ACHN (cell line): ENCODE measurements at regions not wholly inside any gene's neighbourhood (a gene's known extent, or its start where the extent isn't known, plus 50 kb on each side); places are given as distances from the start of the nearest gene placed in this dataset.
A peak's percentile ranks its signal among the peaks of the same experiment; 100 is the strongest.

ENCODE experiments used
- DNase-seq: peaks from one replicate; pipeline ENCODE4 v3.0.0-alpha.2; 2015
- in situ Hi-C: cut with HindIII; loops from 2 replicates; pipeline ENCODE4 v1.10.0; 2017; ENCODE audit warnings: low sequenced_read_pairs, low pct_ligation_motif_present, low pct_unique_long_range_greater_than_20kb

DNA sequence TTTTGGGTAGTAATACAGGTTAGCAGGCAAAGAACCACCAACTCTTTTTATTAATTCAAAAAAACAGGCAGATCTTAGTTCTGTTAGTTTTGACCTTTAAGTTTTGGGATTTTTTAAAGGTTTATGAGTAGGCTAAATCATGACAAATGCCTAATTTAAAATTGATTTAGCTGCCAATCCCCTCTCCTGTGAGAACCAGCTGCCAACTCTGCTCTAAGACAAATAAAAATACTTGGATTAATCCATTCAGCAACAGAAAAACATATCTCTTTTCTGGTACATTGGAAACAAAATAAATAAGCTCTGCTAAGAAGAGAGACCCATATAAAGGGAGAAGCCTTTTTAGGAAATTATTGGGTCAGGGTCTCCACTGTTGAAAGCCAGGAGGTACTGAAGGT is 160.8 kb downstream of the NTMT2 start:
- DNase-seq = no peak
- in situ Hi-C loops = no loop called here

DNA sequence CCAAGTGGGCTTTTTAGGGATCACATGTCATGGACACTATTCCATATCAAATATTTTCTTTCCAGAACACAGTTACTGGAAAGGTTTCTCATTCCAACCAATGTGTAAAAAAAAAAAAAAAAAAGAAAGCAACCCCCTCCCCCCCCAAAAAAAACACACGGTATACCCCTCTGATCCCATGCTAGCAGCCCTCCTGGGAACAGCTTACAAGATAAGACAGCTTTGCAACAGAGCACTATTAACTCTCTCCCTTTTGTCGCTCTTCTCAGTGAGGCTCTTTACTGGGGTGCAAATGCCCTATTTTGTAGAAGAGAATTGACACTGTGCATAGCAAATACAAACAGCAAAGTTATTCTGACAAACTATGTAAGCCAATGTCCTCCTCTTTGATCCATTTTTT is 161.2 kb downstream of the NTMT2 start:
- DNase-seq = no peak
- in situ Hi-C loops = no loop called here

DNA sequence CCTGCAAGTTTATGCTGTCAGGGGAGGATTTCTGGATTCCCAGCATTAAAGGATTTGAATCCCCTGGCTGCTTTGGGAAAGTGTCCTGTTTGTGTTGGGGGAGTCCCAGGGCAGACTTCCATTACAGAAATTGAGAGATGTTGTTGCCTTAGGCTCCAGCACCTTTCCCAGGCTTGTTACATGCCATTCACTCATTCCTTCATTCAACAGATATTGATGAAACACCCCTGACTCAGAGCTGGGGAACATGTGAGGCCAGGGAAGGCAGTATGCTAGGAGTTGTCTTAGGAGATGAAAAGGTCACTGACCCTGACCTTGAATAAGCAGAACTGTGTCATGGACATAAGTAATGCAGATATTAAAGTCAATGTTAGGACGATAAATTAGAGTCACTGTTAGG is 161.7 kb downstream of the NTMT2 start:
- no peak for DNase-seq

GRCh38 chr1:170309389-170310013 is 163.7 kb downstream of the NTMT2 start:
- in situ Hi-C loops = no loop called here
- DNase-seq = peak; percentile 41

More for the DNA sequence above, 161.7 kb downstream of the NTMT2 start:
- in situ Hi-C loops = no loop called here

- in situ Hi-C loops = no loop called here
These were observed 164.3 kb downstream of the NTMT2 start for GRCh38 chr1:170310014-170310405.

DNA sequence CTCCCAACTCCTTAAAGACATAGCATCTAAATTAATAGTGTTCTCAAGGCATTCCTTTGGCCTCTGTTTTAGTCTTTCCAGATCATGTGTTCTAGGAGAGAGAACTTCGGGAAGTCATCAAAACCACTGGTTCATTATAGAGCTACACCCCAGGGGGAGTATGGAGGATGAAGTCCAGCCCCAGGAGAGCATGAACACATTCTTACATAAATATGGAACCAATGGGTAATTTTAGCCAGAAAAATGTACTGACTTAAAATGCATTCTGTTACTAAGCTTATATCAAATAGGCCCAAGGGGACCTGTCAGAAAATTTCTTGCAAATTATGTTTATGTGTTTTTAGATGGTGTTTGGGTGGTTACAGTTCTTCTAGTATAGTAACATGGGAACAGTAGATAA is 165.2 kb downstream of the NTMT2 start:
- in situ Hi-C loops = no loop called here

More at GRCh38 chr1:170310014-170310405, 164.3 kb downstream of the NTMT2 start:
- DNase-seq = no peak

GRCh38 chr1:170313306-170313705 is 167.5 kb downstream of the NTMT2 start:
- DNase-seq = no peak

More for the DNA sequence above, 165.2 kb downstream of the NTMT2 start:
- DNase-seq = no peak

DNA sequence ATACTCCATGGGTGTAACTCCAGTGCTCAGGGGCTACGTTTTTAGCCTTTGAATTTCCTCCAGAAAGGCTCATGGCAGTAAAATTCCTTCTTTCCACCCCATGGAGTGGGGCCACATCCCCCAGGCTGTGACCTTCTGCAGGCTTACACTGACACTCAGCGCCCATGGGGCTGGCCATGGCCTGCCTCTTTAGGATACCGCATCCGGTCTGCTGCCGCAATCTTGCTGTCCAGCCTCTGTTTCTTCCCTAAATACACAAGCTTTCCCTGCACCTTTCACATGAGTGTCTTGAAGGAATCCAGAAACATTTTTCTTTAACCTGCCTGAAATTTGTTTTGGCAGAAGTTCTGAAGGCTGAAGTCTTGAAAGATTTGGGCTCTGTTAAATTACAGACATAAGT is 170.5 kb downstream of the NTMT2 start:
- DNase-seq = no peak
- in situ Hi-C loops = no loop called here

More at GRCh38 chr1:170313306-170313705, 167.5 kb downstream of the NTMT2 start:
- in situ Hi-C loops = no loop called here

DNA sequence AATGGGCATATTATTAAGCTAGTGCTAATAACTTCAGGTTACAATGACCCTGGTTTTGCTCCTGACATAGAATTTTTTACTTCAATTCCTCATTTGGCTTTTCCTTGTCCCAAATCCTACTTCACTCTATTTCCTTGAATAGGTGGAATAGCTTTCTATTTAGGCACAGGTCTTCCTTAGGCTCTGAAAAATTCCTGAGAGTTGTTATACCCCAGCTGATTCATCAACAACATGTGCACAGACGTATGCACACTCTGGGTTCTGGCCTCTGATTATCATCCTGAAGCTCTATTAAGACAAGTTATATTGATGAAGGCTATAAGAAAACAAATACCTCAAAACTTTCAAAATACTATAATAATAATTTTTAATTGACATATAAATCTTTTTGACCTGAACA is 172.4 kb downstream of the NTMT2 start:
- in situ Hi-C loops = no loop called here

GRCh38 chr1:170318736-170319135 is 173.0 kb downstream of the NTMT2 start:
- no peak for DNase-seq

More for the DNA sequence above, 172.4 kb downstream of the NTMT2 start:
- DNase-seq = no peak

GRCh38 chr1:170321113-170321512 is 175.4 kb downstream of the NTMT2 start:
- in situ Hi-C loops = no loop called here

More at GRCh38 chr1:170318736-170319135, 173.0 kb downstream of the NTMT2 start:
- in situ Hi-C loops = no loop called here

GRCh38 chr1:170326186-170326585 is 180.4 kb downstream of the NTMT2 start:
- no peak for DNase-seq
- in situ Hi-C loops = no loop called here

More at GRCh38 chr1:170321113-170321512, 175.4 kb downstream of the NTMT2 start:
- DNase-seq = no peak

DNA sequence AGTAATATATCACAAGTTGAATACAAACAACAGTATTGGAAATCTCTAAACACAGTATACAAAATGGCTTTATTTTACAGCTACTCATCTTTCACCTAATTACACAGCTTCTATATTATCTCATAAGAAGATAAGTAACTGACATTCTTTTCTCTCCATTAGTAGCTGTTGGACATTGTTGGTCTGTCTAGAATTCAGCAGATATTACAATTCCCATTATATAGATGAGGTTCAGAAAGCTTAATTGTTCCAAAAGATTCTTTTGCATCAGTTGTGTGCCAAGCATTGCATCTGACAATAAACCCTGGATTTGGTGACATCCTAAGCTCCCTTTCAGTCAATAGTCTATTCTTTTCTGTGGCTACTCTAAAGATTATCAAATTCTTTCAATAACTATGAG is 187.0 kb downstream of the NTMT2 start:
- in situ Hi-C loops = no loop called here
- DNase-seq = no peak

GRCh38 chr1:170337413-170337994 is 191.7 kb downstream of the NTMT2 start:
- in situ Hi-C loops = no loop called here
- DNase-seq = no peak

DNA sequence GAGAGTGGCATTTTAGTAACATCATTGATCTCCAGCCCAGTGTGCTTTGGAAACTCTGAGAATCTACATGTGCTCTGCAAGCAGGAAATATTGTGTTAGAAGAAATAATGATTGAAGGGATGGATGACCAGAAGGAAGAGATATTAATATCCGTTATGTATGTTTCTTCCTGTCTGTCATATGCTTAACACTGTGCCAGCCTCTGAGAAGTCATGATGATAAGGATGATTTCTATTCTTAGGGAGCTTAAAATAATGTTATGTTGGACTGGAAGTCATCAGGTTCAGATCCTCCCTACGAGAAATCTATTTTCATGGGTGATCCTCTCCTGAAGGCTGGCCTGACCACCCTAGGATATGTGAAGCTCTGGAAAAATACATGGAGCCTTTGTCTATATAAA is 192.4 kb upstream of the GORAB start:
- in situ Hi-C loops = no loop called here
- DNase-seq = no peak

DNA sequence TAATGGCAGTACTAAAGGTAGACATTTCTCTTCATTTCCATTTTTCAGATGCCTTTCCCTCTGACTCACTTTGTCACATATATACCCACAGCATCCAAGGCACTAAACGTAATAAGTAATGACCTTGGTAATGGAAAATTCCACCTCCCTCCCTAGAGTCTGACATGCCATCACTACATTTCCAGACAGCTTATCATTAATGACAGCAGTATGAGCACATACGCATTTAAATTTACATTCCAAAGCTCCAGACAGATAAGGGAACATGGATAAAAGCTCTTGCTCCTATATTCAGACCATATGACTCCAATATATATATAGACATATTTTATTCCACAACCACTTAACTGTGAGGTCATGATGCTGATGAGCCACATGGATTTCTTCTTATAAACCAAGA is 191.7 kb upstream of the GORAB start:
- no peak for DNase-seq
- in situ Hi-C loops = no loop called here

DNA sequence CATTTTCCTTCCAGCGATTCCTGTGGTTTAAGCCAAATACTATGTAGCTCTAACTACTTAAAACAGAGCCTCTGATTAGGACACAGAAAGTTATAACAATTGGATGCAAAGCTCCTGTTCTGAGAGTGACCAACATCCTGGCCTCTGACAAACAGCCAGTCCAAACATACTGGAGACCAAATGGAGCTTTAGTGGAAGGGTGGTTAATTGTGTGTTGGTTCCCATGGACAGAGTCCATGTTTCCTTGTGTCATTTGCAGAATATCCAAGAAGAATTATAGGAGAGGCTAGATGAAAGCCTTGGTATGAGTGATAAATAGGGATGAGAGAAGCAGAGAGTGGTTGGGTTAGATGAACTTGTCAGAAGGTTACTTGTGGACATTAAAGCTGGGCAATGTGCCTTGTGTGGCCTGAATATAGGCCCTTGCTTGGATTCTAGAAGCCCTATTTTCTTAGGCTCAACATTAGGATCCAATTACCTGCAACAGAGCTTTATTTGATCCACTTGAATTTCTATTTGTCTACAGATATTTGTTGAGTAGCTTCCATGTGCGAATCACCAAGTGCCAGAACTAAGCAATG is 180.5 kb upstream of the GORAB start:
- in situ Hi-C loops = no loop called here
- DNase-seq = no peak

- no peak for DNase-seq
- in situ Hi-C loops = no loop called here
These were observed 177.7 kb upstream of the GORAB start for GRCh38 chr1:170354246-170354645.

DNA sequence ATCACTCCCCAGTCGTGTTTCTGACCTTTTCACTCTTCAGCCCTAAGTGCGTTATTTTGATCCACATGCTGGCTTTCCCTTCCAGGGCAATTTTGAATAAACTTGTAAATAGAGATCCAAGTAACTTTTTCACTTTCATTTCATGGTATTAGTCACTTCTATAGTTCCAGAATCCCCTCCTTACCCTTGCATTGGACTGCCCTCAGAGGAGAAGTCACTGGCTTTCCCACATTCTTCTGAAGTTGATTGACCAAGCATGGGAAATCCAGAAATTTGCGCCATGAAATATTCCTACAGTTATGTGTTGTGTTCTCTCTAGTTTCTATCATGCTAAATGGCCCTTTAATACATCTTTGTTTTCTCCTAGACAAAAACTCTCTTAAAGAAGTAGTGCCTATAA is 177.3 kb upstream of the GORAB start:
- DNase-seq = no peak

GRCh38 chr1:170355267-170355801 is 176.6 kb upstream of the GORAB start:
- in situ Hi-C loops = no loop called here
- no peak for DNase-seq

More for the DNA sequence above, 177.3 kb upstream of the GORAB start:
- in situ Hi-C loops = no loop called here
